NCI-H2227 (cell line): ENCODE measurements at regions not wholly inside any gene's neighbourhood (a gene's known extent, or its start where the extent isn't known, plus 50 kb on each side); places are given as distances from the start of the nearest gene placed in this dataset.

Source experiments
- DNase-seq: peaks from one replicate; lab custom pipeline; 2025; ENCODE audit not compliant: unreplicated experiment; lab: John Stamatoyannopoulos, UW

- DNase-seq, result no peak
Observed at GRCh38 chr3:159123877-159124276, 322.0 kb downstream of the MFSD1 start.

DNA sequence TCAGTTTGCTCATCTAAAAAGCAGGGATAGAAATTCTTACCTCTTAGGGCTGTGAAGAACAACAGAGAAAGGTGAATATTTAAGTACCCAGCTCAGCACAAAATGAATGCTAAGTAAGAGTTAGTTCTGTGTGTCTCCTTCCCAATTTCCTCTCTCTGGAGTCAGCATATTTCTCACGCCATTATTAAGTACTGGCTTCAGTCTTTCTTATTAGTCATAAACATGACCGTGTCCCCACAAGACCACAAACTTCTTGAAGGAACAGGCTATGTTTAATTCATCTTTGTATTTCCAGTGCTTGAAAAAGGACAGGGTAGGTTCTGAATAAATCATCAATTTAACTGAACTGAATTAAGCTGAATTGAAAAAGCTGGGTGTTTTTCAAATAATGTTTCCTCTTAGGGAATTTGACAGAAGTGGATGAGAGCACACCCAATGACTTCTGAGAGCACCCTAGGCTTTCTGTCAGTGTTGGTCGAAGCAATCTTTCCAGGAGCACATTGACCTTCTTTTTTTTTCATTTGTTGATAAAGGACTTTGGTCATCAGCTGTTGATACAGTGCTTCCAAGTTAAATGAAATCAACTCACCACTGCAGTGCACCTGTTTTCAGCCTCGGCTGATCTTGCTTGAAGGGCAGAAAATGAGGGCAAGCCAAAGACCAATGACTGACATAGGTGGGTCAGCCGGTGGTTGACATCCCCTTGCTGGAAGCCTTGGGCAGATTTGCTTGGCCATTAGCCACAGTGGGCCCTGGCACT, 324.6 kb downstream of the MFSD1 start:
- no peak for DNase-seq

DNA sequence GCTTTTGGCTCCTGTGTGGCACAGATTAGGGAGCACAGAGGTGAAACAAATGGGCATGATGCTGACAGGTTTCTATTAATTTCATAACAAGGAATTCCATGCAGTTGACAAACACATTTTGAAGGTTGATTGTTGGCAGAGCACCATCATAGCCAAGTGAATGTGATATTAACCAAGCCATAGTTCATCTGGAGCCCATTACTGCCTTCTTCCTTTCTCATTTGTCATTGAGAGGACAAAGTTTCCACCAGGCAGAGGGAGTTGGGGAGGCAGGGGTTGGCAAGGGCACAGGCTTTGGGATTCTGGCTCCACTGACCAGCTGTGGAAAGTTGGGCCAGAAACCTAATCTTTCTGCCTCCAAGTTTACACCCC, 325.2 kb downstream of the MFSD1 start:
- DNase-seq, result no peak

GRCh38 chr3:159128628-159129027, 326.8 kb downstream of the MFSD1 start:
- no peak for DNase-seq

- DNase-seq, result no peak
Observed at GRCh38 chr3:159130108-159130507, 328.3 kb downstream of the MFSD1 start.

- no peak for DNase-seq
Observed at GRCh38 chr3:159131376-159131775, 329.5 kb downstream of the MFSD1 start.

DNA sequence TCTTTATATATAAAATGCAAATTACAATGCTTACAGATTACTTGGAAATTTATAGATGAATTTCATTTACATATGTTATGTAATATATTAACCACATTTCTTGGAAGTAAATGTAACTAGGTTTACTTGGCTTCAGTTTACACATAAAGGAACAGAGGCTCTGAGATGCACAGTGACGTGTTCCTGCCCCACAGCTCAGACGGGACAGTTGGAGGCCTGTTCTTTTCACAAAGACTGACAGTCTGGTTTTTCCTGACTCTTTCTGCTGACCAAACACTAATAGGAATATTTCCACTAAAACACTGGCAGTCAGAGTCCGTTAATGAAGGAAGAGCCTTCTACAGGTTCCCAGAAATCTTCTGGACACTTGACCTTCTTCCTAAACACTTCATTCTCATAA, 336.1 kb downstream of the MFSD1 start:
- DNase-seq, result no peak

- DNase-seq, result no peak
Observed at GRCh38 chr3:159139326-159139725, 337.5 kb downstream of the MFSD1 start.

- no peak for DNase-seq
Observed at GRCh38 chr3:159144472-159144871, 342.6 kb downstream of the MFSD1 start.

DNA sequence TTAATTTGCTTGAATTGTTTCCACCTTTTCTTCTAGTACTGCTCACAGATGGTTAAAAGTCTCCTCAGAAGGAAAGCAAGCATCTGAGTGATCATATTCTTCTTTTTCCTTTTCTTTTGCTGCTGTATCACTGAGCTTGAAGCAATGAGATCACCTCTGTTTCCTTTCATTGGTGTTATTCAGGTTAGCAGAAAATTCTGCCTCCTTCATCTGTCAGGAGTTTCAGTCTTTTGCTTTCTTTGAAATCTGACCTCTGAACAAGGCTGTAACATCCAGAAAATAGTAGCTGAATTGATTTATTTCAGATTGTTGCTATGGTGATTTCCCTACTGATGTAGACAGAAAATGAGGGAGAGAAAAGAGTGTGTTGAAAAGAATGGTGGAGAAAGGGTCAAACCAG, 343.0 kb downstream of the MFSD1 start:
- no peak for DNase-seq

DNA sequence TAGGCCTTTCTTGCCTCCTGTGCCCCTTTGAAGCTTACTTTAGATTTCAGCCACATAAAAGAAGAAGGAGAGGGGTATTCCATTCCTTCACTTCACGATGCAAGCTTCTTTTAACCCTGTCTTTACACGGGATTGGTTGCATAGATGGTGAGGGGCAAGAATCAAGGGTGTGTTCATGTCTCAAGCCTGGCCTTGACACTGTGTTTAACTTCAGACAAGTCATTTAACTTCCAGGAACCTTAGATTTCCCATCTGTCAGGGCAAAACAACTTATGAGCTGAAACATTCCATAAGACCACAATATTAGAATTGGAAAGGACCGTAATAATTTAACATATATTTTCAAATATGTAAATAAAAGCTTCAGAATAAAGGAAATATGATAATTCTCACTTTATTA, 344.5 kb downstream of the MFSD1 start:
- no peak for DNase-seq

DNA sequence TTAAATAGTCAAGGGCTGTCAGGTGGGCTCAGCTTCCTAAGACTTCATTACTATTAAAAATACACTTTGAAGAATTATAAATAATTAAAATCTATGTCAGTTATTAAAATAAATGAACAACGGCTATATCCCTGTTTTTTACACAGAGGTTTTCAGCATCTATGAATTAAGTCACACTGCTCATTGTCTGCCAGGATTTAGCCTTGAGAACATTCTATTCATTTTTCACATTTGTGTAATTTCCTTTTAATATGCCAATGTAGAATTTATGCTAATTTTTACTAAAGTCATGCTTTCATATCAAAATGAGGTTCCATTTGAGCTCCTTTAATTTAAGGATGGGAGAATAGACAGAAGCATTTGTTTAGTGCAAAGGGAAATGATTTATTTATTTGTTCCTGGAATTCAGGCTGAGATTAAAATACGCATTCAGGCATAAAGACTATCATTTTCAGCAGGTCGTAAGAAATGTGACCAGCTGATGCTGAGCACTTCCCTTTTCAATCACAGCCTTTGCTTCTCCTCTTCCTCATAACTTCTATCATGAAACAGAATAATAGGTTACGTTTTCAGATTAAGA, 345.1 kb downstream of the MFSD1 start:
- DNase-seq, result no peak

DNA sequence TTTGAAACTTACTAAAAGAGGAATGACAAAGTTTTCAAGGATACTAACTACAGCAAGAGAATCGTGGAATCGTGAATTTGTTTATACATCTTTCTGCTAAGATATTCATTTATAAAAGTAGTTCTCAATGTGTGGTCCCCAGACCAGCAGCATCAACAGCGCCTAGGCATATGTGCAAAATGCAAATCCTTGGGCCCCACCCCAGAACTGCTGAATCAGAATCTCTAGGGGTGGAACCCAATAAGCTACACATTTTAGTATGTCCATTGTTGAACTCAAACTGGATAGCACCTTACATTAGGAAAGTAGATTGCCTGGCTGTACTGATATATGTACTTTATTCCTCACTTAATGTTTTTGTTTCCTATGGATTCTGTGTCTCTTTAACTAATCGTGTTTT, 346.0 kb downstream of the MFSD1 start:
- DNase-seq, result no peak

DNA sequence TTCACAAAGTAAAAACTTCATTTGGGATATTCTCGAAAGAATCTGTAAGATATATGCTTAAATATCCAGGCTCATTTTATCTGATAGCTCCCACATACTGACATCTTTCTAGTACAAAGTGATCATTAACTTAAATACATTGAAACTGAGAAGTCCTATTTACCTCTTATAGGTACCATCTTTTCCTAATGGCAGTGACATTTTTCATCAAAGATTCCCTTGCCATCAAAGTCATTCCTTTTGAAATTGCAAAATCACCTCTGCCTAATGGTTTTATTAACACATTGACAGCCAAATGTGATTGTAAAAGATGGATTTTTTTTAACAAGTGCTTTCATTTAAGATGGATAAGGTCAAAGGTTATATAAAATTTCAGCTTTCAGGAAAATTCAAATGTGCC, 346.6 kb downstream of the MFSD1 start:
- DNase-seq, result no peak

DNA sequence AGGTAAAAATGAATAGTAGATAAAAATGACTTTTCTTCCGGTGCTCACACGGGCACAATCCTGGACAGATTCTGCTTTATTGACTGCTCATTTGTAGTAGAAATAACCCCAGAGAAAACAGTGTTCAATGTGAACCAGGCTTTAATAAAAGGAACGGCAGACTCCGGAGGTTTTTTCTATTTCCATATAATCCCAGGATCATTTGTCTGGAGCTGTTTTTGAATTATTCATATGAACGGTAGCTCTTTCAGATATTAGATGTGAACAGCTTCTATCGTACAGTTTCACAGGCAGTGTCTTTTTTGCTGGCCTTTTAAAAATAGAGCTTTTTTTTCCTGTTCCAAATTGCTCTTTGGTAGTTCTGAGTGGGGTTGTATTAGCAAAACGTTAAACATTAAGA, 347.3 kb downstream of the MFSD1 start:
- DNase-seq, result no peak

GRCh38 chr3:159149633-159150032, 347.8 kb downstream of the MFSD1 start:
- no peak for DNase-seq

DNA sequence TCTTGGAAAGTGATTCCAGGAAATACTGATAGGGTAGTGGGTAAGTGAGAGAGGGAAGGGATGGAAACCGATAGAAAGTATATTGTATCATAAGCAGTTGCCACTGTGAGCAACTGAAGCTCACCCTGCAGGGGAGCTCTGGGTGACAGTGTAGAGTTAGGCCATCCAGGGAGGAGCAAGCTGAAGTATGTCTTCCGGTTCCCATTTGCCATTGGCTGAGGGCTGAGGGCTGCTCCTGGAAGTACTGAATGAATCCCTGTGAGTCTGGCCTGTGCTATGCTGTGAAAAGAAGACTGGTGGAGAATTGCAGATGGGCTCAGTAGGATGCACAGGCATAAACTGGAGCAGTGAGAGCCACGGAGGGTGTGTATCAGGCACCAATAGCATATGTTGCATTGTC, 348.3 kb downstream of the MFSD1 start:
- DNase-seq, result no peak

- no peak for DNase-seq
Observed at GRCh38 chr3:159151130-159151529, 349.3 kb downstream of the MFSD1 start.

- DNase-seq, result no peak
Observed at GRCh38 chr3:159157275-159157674, 355.4 kb downstream of the MFSD1 start.

- no peak for DNase-seq
Observed at GRCh38 chr3:159158213-159158612, 356.4 kb downstream of the MFSD1 start.

DNA sequence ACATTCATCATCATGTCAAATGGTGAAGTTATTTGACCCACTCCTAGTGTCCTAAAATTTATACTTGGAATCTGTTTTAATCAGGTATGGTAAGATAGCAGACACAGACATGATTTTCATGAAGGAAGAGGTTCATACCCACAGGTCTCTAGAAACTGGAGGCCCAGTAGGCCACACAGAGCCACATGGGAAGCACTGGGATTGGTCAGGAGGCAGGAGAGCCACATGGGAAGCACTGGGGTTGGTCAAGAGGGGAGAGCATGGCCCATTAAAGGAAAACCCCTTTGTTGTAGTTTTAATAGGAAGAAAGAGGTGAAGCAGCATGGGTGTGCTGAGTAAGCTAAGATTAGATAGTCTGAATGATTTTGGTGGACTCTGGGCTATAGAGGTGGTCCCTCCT, 356.9 kb downstream of the MFSD1 start:
- no peak for DNase-seq

GRCh38 chr3:159159546-159159945, 357.7 kb downstream of the MFSD1 start:
- DNase-seq, result no peak

GRCh38 chr3:159163656-159164055, 361.8 kb downstream of the MFSD1 start:
- DNase-seq, result no peak
